ENCODE measurements at regions not wholly inside any gene's neighbourhood (a gene's known extent, or its start where the extent isn't known, plus 50 kb on each side); places are given as distances from the start of the nearest gene placed in this dataset.
"Not testable (repeated sequence)": the region's sequence is repeated elsewhere in the genome, so short reads cannot be mapped to it uniquely, and the experiment has no call there.

GRCh38 chr7:57740126-57740525, 290.1 kb downstream of the ZNF716 start:
- DNase-seq: not testable (repeated sequence)

DNA sequence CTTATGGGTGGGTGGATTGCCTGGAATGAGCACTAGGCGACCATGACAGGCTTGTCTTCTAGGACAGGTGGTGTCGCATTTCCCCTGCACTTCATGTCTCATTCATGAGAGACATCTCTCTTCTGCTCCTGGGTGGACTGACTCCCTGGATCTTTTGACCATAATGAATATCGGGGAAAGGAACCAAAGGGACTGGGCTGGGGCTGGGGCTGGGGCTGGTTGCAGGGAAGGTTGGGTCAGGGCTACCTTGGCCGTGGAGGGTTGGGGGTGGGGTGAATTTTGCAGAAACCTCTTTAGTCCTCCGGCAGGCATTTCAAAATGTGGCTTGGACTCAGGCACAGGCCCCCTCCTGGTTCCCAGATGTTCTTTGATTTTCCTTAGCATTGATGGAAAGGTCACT, 319.2 kb downstream of the ZNF716 start:
- DNase-seq: no peak

DNA sequence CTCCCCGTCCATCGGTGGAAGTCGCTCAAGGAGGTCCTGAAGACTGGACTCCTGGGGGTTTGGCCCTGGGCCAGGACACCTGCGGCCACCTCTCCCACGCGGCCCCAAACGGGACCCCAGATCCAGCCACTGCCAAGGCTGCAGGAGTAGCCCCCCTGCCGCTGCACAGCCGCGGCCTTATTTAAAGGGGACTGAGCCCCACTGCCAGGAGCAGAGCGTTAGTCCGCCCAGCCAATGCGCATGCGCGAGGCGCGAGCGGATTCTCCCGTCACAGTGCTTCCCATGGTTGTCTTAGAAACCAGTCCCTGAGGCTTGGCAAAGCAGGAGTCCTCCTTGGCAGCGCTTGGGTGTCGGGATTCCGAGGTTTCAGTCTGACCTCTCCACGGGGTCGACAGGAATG, 320.0 kb downstream of the ZNF716 start:
- DNase-seq: no peak

GRCh38 chr7:57772126-57772924, 322.3 kb downstream of the ZNF716 start:
- no peak for DNase-seq

- no peak for DNase-seq
Measured at GRCh38 chr7:57774300-57774699, 324.3 kb downstream of the ZNF716 start.

DNA sequence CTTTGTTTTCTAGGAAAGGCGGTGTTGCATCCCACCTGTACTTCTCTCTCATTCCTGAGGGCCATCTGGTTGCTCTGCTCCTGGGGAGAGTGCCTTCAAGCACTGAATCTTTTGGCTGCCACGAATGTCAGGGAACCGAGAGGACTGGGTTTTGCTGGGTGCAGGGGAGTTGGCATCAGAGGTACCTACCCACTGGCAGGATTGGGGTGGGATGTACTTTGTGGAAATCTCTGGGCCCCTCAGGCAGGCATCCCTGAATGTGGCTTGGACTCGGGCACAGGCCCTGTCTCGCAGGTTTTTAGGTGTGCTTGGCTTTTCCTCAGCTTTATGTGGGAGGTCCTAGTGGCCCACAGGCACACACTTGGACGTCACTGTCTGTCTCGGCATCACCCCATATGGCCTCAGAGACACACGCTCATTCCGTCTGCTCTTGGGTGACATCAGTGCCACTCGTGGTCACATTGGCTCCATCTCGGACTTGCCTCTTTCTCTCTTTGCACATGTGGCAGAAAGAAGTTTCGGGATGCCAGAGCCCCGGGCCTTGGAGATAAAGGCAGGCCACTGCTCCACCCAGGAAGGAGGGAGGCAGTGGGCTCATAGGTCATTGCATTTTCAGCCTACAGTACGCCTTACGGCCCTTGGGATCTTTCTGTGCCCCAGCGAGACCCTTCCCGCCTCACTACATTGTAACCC, 325.6 kb downstream of the ZNF716 start:
- DNase-seq: no peak

DNA sequence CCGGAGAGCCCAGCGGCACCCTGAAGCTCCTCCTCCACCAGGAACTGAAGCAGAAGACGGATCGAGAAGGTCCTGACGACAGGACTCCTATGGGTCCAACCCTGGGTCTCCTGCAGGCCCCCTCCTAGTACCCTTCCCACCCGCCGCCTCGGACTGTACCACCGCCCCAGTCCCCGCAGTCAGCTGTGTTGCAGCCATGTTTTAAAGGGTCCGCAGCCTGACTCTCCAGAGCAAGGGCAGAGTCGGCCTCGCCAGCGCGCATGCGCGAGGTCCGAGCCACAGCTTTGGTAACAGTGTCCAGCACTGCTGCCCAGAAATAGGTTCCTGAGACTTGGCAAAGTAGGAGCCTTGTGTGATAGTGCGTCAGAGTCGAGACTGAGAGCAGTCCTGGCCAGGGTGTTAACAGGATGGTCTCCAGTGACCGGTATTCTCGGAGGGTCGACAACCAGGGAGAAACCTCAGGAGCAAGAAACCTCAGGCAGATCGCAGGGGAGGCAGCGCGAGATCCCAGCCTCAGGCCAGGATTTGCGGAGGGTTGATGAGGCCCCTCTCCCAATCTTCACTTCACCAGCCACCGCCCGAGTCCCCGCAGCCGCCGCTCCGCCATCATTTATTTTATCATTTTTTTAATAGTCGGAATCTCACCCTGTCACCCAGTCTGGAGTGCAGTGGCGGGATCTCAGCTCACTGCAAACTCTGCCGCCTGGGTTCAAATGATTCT, 326.3 kb downstream of the ZNF716 start:
- DNase-seq: not testable (repeated sequence)

GRCh38 chr7:57789130-57789529, 339.2 kb downstream of the ZNF716 start:
- no peak for DNase-seq

GRCh38 chr7:57819491-57819981, 369.6 kb downstream of the ZNF716 start:
- DNase-seq: no peak

DNA sequence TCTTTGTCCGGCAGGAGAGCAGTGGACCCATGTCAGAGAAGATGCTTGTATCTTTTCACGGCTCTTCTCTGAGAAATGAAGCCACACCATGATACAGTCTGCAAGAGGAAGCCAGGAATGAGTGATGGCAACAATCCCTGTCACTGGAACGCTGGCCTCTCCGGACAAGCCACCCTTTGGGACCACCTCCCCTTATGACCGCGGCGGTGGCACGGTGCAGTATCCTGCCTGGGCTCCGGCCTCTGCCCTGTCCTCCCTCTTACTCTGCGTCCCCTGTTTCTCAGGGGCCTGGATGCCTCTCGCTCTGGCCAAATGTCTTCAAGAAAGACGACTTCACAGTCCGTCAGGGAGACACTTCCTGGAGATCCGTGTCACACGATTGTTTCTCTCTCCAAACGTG, 370.5 kb downstream of the ZNF716 start:
- no peak for DNase-seq

GRCh38 chr7:57821438-57822382, 371.7 kb downstream of the ZNF716 start:
- no peak for DNase-seq

GRCh38 chr7:57826548-57826947, 376.6 kb downstream of the ZNF716 start:
- DNase-seq: not testable (repeated sequence)

DNA sequence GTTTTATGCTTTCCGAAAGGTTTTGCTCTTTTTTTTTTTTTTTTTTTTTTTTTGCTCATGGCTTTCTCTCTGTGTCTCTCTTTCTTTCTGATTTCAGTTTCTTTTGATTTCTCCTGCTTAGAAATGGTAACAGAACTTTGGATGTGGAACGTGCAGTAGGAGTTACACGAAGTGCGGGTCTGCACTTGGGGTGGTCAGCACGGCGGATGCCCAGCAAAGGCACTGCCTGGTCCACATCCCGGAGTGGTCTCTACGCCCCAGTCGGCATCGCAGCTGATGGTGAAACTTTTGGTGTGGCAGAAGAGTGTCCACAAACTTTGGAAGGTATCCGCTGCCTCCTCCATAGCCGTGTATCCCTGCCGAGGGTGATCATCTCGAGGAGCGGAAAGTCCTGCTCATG, 385.2 kb downstream of the ZNF716 start:
- not testable (repeated sequence) for DNase-seq

- not testable (repeated sequence) for DNase-seq
Measured at GRCh38 chr7:57839152-57839551, 389.2 kb downstream of the ZNF716 start.

GRCh38 chr7:57867884-57868701, 418.1 kb downstream of the ZNF716 start:
- peak in 4 of 56 donors; percentile 0 to 24 (median 10) for DNase-seq

DNA sequence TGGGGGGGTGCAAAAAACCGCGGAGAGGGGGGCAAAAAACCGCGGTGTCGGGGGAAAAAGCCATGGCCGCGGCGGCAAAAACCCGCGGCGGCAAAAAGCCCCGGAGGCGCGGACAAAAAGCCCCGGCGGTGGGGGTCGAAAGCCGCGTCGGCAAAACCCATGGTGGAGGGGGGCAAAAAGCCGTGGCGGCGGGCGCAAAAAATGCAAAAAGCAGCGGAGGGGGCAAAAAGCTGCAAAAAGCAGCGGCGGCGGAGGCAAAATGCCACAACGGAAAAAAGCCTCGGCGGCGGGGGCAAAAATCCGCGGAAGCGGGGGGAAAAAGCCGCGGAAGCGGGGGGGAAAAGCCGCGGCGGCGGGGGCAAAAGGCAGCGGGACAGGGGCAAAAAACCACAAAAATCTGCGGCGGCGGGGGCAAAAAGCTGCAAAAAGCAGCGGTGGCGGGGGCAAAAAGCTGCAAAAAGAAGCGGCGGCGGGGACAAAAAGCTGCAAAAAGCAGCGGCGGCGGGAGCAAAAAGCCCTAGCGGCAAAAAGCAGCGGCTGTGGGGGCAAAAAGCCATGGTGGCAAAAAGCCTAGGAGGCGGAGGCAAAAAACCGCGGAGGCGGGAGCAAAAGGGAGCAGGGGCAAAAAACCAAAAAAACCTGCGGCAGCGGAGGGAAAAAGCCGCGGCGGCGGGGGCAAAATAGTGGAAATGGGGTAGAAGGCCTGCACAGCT, 418.9 kb downstream of the ZNF716 start:
- peak in 2 of 56 donors; percentile 3 to 18 for DNase-seq
